Liver (tissue), 8 donors: ENCODE measurements at regions not wholly inside any gene's neighbourhood (a gene's known extent, or its start where the extent isn't known, plus 50 kb on each side); places are given as distances from the start of the nearest gene placed in this dataset.

Experiments
- DNase-seq: peaks from one replicate; pipeline ENCODE4 v3.0.0-alpha.2; 2017; ENCODE audit warnings: low spot score
- H3K27ac ChIP-seq, 2 donors: one replicate each; pipeline ENCODE4 v1.7.0; 2013; ENCODE audit warnings: inconsistent platforms in 2 of 2, low read length in 2 of 2, control low read depth in 1 of 2, low read depth in 1 of 2, mild to moderate bottlenecking in 1 of 2
- H3K27me3 ChIP-seq, 4 donors: one replicate each; pipeline versions ENCODE4 v1.6.1 to v1.7.0; 2013; ENCODE audit warnings: low read length in 3 of 4, inconsistent platforms in 1 of 4, mild to moderate bottlenecking in 1 of 4, moderate library complexity in 1 of 4; ENCODE audit not compliant: control insufficient read depth in 4 of 4, insufficient read depth in 4 of 4
- H3K36me3 ChIP-seq, 4 donors: one replicate each; pipeline versions ENCODE4 v1.6.1 to v1.7.0; 2013; ENCODE audit warnings: low read length in 3 of 4, mild to moderate bottlenecking in 3 of 4, low read depth in 1 of 4, moderate library complexity in 1 of 4; ENCODE audit not compliant: control insufficient read depth in 4 of 4, insufficient read depth in 3 of 4
- H3K4me1 ChIP-seq, 4 donors: one replicate each; pipeline versions ENCODE4 v1.6.1 to v1.7.0; 2013; ENCODE audit warnings: low read length in 3 of 4, mild to moderate bottlenecking in 3 of 4, moderate library complexity in 1 of 4; ENCODE audit not compliant: control insufficient read depth in 4 of 4, insufficient read depth in 4 of 4
- H3K4me3 ChIP-seq, 3 donors: one replicate each; pipeline versions ENCODE4 v1.6.1 to v1.7.0; 2013; ENCODE audit warnings: low read length in 3 of 3, control low read depth in 1 of 3, low read depth in 1 of 3, mild to moderate bottlenecking in 1 of 3
- H3K9ac ChIP-seq, 2 donors: one replicate each; pipeline ENCODE4 v1.7.0; 2013; ENCODE audit warnings: low read length in 2 of 2, mild to moderate bottlenecking in 2 of 2, moderate library complexity in 2 of 2, control low read depth in 1 of 2, low read depth in 1 of 2
- H3K9me3 ChIP-seq, 4 donors: one replicate each; pipeline versions ENCODE4 v1.6.1 to v1.7.0; 2013; ENCODE audit warnings: low read length in 3 of 4; ENCODE audit not compliant: control insufficient read depth in 4 of 4
- EGR1 ChIP-seq, 2 donors: IDR thresholded peaks; 2 replicates each; pipeline ENCODE4 v1.6.1; 2016 to 2018; ENCODE audit warnings: antibody characterized with exemption in 2 of 2, low read depth in 2 of 2
- FOXA1 ChIP-seq: IDR thresholded peaks from 2 replicates; pipeline ENCODE4 v1.6.1; 2016; ENCODE audit warnings: antibody characterized with exemption
- FOXA2 ChIP-seq: IDR thresholded peaks from 2 replicates; pipeline ENCODE4 v1.6.1; 2016; ENCODE audit warnings: antibody characterized with exemption
- GABPA ChIP-seq, 2 donors: IDR thresholded peaks in 1 of 2; conservative IDR thresholded peaks in 1 of 2; 2 replicates each; pipeline ENCODE4 v1.6.1; 2016; ENCODE audit warnings: antibody characterized with exemption in 2 of 2, mild to moderate bottlenecking in 1 of 2, moderate library complexity in 1 of 2
- HNF4A ChIP-seq, 2 donors: conservative IDR thresholded peaks; 2 replicates each; pipeline ENCODE4 v1.6.1; 2016; ENCODE audit warnings: antibody characterized with exemption in 2 of 2, mild to moderate bottlenecking in 2 of 2
- JUND ChIP-seq, 2 donors: IDR thresholded peaks; 2 replicates each; pipeline ENCODE4 v1.6.1; 2016; ENCODE audit warnings: antibody characterized with exemption in 2 of 2
- MAX ChIP-seq: IDR thresholded peaks from 2 replicates; pipeline ENCODE4 v1.6.1; 2016; ENCODE audit warnings: antibody characterized with exemption
- NR2F2 ChIP-seq: IDR thresholded peaks from 2 replicates; pipeline ENCODE4 v1.6.1; 2016; ENCODE audit warnings: antibody characterized with exemption
- RAD21 ChIP-seq, 2 donors: IDR thresholded peaks; 2 replicates each; pipeline ENCODE4 v1.6.1; 2016; ENCODE audit warnings: antibody characterized with exemption in 2 of 2, mild to moderate bottlenecking in 2 of 2
- RXRA ChIP-seq, 2 donors: IDR thresholded peaks; 2 replicates each; pipeline ENCODE4 v1.6.1; 2017 to 2018; ENCODE audit warnings: antibody characterized with exemption in 2 of 2, mild to moderate bottlenecking in 1 of 2
- SP1 ChIP-seq: IDR thresholded peaks from 2 replicates; pipeline ENCODE4 v1.6.1; 2018; ENCODE audit warnings: antibody characterized with exemption, mild to moderate bottlenecking
- TAF1 ChIP-seq: conservative IDR thresholded peaks from 2 replicates; pipeline ENCODE4 v1.6.1; 2016; ENCODE audit warnings: antibody characterized with exemption, mild to moderate bottlenecking
- YY1 ChIP-seq: IDR thresholded peaks from 2 replicates; pipeline ENCODE4 v1.6.1; 2016; ENCODE audit warnings: antibody characterized with exemption, mild to moderate bottlenecking
- WGBS: extraction: QIAGEN DNeasy Blood & Tissue Kit; methylation state at CpG from one replicate; pipeline ENCODE4 v1.1.7; 2013; 5-methylcytosine and 5-hydroxymethylcytosine counted together
- TF ChIP-seq, protein P1 (sequence below): IDR thresholded peaks from 2 replicates; pipeline ENCODE4 v1.6.1; 2016; ENCODE audit warnings: antibody characterized with exemption
- TF ChIP-seq, protein P2 (sequence below): IDR thresholded peaks from 2 replicates; pipeline ENCODE4 v1.6.1; 2016; ENCODE audit warnings: antibody characterized with exemption
- TF ChIP-seq, protein P3 (sequence below): fragments of 150-350 bp; IDR thresholded peaks from 2 replicates; pipeline ENCODE4 v1.5.1; 2017; ENCODE audit warnings: improper control_type of control experiment, low read depth, low read length; ENCODE audit not compliant: missing input control
- TF ChIP-seq, protein P4 (sequence below): IDR thresholded peaks from 2 replicates; pipeline ENCODE4 v1.6.1; 2016; ENCODE audit warnings: antibody characterized with exemption, mild to moderate bottlenecking
- donor health status: healthy.
- donor health status: healthy.
- donor health status: healthy.
- donor health status: healthy.
- donor health status: healthy.

- TF ChIP-seq, protein P1, sequence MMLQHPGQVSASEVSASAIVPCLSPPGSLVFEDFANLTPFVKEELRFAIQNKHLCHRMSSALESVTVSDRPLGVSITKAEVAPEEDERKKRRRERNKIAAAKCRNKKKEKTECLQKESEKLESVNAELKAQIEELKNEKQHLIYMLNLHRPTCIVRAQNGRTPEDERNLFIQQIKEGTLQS, result no peak
- TF ChIP-seq RXRA (IDR thresholded peaks at IDR 0.05), result no peak
- TF ChIP-seq NR2F2, result no peak
- TF ChIP-seq, protein P2, sequence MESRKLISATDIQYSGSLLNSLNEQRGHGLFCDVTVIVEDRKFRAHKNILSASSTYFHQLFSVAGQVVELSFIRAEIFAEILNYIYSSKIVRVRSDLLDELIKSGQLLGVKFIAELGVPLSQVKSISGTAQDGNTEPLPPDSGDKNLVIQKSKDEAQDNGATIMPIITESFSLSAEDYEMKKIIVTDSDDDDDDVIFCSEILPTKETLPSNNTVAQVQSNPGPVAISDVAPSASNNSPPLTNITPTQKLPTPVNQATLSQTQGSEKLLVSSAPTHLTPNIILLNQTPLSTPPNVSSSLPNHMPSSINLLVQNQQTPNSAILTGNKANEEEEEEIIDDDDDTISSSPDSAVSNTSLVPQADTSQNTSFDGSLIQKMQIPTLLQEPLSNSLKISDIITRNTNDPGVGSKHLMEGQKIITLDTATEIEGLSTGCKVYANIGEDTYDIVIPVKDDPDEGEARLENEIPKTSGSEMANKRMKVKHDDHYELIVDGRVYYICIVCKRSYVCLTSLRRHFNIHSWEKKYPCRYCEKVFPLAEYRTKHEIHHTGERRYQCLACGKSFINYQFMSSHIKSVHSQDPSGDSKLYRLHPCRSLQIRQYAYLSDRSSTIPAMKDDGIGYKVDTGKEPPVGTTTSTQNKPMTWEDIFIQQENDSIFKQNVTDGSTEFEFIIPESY, result no peak
- TF ChIP-seq, protein P3, sequence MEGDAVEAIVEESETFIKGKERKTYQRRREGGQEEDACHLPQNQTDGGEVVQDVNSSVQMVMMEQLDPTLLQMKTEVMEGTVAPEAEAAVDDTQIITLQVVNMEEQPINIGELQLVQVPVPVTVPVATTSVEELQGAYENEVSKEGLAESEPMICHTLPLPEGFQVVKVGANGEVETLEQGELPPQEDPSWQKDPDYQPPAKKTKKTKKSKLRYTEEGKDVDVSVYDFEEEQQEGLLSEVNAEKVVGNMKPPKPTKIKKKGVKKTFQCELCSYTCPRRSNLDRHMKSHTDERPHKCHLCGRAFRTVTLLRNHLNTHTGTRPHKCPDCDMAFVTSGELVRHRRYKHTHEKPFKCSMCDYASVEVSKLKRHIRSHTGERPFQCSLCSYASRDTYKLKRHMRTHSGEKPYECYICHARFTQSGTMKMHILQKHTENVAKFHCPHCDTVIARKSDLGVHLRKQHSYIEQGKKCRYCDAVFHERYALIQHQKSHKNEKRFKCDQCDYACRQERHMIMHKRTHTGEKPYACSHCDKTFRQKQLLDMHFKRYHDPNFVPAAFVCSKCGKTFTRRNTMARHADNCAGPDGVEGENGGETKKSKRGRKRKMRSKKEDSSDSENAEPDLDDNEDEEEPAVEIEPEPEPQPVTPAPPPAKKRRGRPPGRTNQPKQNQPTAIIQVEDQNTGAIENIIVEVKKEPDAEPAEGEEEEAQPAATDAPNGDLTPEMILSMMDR, result no peak
- TF ChIP-seq JUND (IDR thresholded peaks at IDR 0.05), result no peak
- TF ChIP-seq YY1, result no peak
- TF ChIP-seq, protein P4, sequence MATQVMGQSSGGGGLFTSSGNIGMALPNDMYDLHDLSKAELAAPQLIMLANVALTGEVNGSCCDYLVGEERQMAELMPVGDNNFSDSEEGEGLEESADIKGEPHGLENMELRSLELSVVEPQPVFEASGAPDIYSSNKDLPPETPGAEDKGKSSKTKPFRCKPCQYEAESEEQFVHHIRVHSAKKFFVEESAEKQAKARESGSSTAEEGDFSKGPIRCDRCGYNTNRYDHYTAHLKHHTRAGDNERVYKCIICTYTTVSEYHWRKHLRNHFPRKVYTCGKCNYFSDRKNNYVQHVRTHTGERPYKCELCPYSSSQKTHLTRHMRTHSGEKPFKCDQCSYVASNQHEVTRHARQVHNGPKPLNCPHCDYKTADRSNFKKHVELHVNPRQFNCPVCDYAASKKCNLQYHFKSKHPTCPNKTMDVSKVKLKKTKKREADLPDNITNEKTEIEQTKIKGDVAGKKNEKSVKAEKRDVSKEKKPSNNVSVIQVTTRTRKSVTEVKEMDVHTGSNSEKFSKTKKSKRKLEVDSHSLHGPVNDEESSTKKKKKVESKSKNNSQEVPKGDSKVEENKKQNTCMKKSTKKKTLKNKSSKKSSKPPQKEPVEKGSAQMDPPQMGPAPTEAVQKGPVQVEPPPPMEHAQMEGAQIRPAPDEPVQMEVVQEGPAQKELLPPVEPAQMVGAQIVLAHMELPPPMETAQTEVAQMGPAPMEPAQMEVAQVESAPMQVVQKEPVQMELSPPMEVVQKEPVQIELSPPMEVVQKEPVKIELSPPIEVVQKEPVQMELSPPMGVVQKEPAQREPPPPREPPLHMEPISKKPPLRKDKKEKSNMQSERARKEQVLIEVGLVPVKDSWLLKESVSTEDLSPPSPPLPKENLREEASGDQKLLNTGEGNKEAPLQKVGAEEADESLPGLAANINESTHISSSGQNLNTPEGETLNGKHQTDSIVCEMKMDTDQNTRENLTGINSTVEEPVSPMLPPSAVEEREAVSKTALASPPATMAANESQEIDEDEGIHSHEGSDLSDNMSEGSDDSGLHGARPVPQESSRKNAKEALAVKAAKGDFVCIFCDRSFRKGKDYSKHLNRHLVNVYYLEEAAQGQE, result no peak
- no peak for TF ChIP-seq RAD21 (IDR thresholded peaks at IDR 0.05)
- no peak for TF ChIP-seq MAX
- TF ChIP-seq GABPA (IDR thresholded peaks at IDR 0.05 in 1 of 2, conservative IDR thresholded peaks at IDR 0.05 in 1 of 2), result no peak
- TF ChIP-seq TAF1, result no peak
- no peak for TF ChIP-seq HNF4A (conservative IDR thresholded peaks at IDR 0.05)
- no peak for TF ChIP-seq FOXA2
- no peak for TF ChIP-seq SP1
- TF ChIP-seq EGR1 (IDR thresholded peaks at IDR 0.05; ENCODE audit: low read depth in 2 of 2), result no peak
- TF ChIP-seq FOXA1, result no peak
- H3K9me3 ChIP-seq, result no peaks in the 10 kb centered on the region
- H3K27me3 ChIP-seq, result no peaks in the 10 kb centered on the region
- H3K36me3 ChIP-seq, result no peaks in the 10 kb centered on the region
- 83% methylated on average over 3 of the region's 3 CpGs for WGBS
- no peak overlapping the region for H3K9ac ChIP-seq
- no peak overlapping the region for H3K27ac ChIP-seq
- DNase-seq, result no peak
- H3K4me1 ChIP-seq, result no peaks in the 10 kb centered on the region
- no peak overlapping the region for H3K4me3 ChIP-seq
These were observed 656.1 kb downstream of the COL12A1 start for GRCh38 chr6:74549746-74550145.
